ENCODE measurements at regions not wholly inside any gene's neighbourhood (a gene's known extent, or its start where the extent isn't known, plus 50 kb on each side); places are given as distances from the start of the nearest gene placed in this dataset.

DNA sequence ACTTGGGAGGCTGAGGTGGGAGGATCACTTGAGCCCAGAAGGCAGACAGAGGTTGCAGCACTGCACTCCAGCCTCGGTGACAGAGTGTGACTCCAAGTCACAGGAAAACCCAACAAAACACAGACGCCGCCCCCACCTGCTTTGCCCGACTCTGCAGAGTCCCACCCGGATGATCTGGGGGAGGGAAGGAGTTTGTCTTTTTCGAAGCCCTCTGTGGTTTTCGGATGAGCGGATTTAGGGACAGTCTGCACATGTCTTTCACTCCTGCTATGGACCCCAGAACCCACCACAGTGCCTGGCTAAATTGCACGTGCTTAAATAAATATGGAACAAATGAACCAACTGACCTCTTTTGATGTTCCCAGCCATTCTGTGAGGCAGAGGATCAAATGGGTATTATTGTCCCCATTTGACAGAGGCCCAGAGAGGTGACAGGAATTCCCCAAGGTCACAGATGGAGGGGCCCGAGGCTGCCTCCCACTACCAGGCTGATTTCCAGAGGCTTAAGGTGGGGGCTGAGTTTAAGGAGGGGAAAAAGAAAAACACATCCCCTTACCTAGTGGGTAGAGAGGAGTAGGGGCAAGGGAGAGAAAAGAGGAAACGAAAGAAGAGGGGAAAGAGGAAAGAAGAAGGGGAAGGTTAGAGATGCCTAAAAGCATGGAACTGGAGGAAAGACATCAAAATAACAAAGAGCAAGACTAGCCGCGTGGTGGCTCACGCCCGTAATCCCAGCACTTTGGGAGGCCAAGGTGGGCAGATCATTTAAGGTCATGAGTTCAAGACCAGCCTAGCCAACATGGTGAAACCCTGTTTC lies 59.4 kb upstream of the TFRC start:
- Mint-ChIP-seq H3K27ac (ENCODE audit: unreplicated experiment) (peak overlapping the region; percentile 62), H3K9me3 (ENCODE audit: unreplicated experiment) (peaks cover under 1% of the 10 kb centered on the region), H3K36me3 (ENCODE audit: low read depth, unreplicated experiment) (no peaks in the 10 kb centered on the region), H3K27me3 (ENCODE audit: low read depth, unreplicated experiment) (peaks cover 5% of the 10 kb centered on the region), H3K4me1 (ENCODE audit: low read depth, unreplicated experiment) (peaks cover 4% of the 10 kb centered on the region), H3K4me3 (ENCODE audit: unreplicated experiment) (no peak overlapping the region)
- H3K4me2 ChIP-seq (ENCODE audit: low read length), result no peak overlapping the region
- no peak overlapping the region for H3K4me3 ChIP-seq (ENCODE audit: insufficient read depth, low read depth, low read length)
- H4K20me1 ChIP-seq (ENCODE audit: insufficient read depth, low read length), result no peaks in the 10 kb centered on the region
- DNase-seq (ENCODE audit: low read depth) (no peak), FAIRE-seq (no peak)
- no peak overlapping the region for H3K9ac ChIP-seq (ENCODE audit: low read length)
- no peaks in the 10 kb centered on the region for H3K36me3 ChIP-seq (ENCODE audit: insufficient read depth, low read length)
- peaks cover 11% of the 10 kb centered on the region for H3K4me1 ChIP-seq (ENCODE audit: insufficient read depth, low read length)
- H3K79me2 ChIP-seq (ENCODE audit: insufficient read depth, low read length), result no peaks in the 10 kb centered on the region
- H3K27me3 ChIP-seq (ENCODE audit: insufficient read depth, low read length), result no peaks in the 10 kb centered on the region
- H3K9me3 ChIP-seq (ENCODE audit: insufficient read depth, low read depth, low read length), result no peaks in the 10 kb centered on the region
- H2AFZ ChIP-seq (ENCODE audit: low read depth, low read length), result no peak overlapping the region
- no peak overlapping the region for H3K27ac ChIP-seq (ENCODE audit: low read depth, low read length)
- TF ChIP-seq, protein P1, sequence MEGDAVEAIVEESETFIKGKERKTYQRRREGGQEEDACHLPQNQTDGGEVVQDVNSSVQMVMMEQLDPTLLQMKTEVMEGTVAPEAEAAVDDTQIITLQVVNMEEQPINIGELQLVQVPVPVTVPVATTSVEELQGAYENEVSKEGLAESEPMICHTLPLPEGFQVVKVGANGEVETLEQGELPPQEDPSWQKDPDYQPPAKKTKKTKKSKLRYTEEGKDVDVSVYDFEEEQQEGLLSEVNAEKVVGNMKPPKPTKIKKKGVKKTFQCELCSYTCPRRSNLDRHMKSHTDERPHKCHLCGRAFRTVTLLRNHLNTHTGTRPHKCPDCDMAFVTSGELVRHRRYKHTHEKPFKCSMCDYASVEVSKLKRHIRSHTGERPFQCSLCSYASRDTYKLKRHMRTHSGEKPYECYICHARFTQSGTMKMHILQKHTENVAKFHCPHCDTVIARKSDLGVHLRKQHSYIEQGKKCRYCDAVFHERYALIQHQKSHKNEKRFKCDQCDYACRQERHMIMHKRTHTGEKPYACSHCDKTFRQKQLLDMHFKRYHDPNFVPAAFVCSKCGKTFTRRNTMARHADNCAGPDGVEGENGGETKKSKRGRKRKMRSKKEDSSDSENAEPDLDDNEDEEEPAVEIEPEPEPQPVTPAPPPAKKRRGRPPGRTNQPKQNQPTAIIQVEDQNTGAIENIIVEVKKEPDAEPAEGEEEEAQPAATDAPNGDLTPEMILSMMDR (IDR thresholded peaks at IDR 0.05; ENCODE audit: insufficient read depth, low read depth, low read length), result no peak
- no peak for TF ChIP-seq EZH2 (IDR thresholded peaks at IDR 0.05; ENCODE audit: insufficient read depth, low read length)

DNA sequence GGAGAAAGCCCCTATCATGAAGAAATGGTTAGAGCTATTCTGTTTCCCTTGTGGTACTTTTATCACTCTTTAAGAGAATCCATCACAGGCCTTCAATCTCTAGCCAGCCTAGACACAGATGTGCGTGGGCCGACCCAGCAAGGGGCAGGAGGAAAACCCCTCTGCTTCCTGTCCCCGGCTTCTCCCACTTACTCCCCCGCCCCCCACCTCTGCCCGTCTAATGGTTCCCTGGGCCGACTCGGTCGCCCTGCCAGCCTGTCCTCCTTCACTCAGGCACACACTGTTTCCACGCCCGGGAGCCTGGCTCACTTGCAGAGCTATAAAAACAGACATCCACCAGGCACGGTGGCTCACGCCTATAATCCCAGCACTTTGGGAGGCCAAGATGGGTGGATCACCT lies 58.3 kb upstream of the TFRC start:
- Histone ChIP-seq H3K36me3 (ENCODE audit: insufficient read depth, low read length) (no peaks in the 10 kb centered on the region), H4K20me1 (ENCODE audit: insufficient read depth, low read length) (no peaks in the 10 kb centered on the region), H3K9ac (ENCODE audit: low read length) (no peak overlapping the region), H3K4me1 (ENCODE audit: insufficient read depth, low read length) (peaks cover 12% of the 10 kb centered on the region), H3K4me2 (ENCODE audit: low read length) (no peak overlapping the region), H3K27ac (ENCODE audit: low read depth, low read length) (no peak overlapping the region), H3K27me3 (ENCODE audit: insufficient read depth, low read length) (no peaks in the 10 kb centered on the region), H3K9me3 (ENCODE audit: insufficient read depth, low read depth, low read length) (no peaks in the 10 kb centered on the region), H3K4me3 (ENCODE audit: insufficient read depth, low read depth, low read length) (no peak overlapping the region), H3K79me2 (ENCODE audit: insufficient read depth, low read length) (no peaks in the 10 kb centered on the region), H2AFZ (ENCODE audit: low read depth, low read length) (no peak overlapping the region)
- H3K4me1 Mint-ChIP-seq (ENCODE audit: low read depth, unreplicated experiment), result peaks cover 6% of the 10 kb centered on the region
- H3K36me3 Mint-ChIP-seq (ENCODE audit: low read depth, unreplicated experiment), result no peaks in the 10 kb centered on the region
- no peak overlapping the region for H3K27ac Mint-ChIP-seq (ENCODE audit: unreplicated experiment)
- H3K27me3 Mint-ChIP-seq (ENCODE audit: low read depth, unreplicated experiment), result peaks cover 9% of the 10 kb centered on the region
- TF ChIP-seq, protein P1 (IDR thresholded peaks at IDR 0.05; ENCODE audit: insufficient read depth, low read depth, low read length), result no peak
- TF ChIP-seq EZH2 (IDR thresholded peaks at IDR 0.05; ENCODE audit: insufficient read depth, low read length), result no peak
- DNase-seq (ENCODE audit: low read depth), result no peak
- no peak for FAIRE-seq
- no peaks in the 10 kb centered on the region for H3K9me3 Mint-ChIP-seq (ENCODE audit: unreplicated experiment)
- no peak overlapping the region for H3K4me3 Mint-ChIP-seq (ENCODE audit: unreplicated experiment)

DNA sequence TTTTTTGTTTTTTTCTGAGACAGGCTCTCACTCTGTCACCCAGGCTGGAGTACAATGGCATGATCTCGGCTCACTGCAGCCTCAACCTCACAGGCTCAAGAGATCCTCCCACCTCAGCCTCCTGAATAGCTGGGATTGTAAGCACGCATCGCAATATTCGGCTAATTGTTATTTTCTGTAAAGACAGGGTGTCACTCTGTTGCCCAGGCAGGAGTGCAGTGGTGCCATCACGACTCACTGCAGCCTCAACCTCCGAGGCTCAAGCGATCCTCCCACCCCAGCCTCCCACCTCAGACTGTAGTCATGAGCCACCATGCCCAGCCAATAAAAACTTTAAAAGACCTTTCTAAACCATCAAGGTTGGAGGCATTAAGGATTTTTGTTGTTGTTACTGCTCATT lies 57.4 kb upstream of the TFRC start:
- no peaks in the 10 kb centered on the region for H3K79me2 ChIP-seq (ENCODE audit: insufficient read depth, low read length)
- TF ChIP-seq, protein P1 (IDR thresholded peaks at IDR 0.05; ENCODE audit: insufficient read depth, low read depth, low read length), result no peak
- no peak for TF ChIP-seq EZH2 (IDR thresholded peaks at IDR 0.05; ENCODE audit: insufficient read depth, low read length)
- no peak overlapping the region for H2AFZ ChIP-seq (ENCODE audit: low read depth, low read length)
- H3K9ac ChIP-seq (ENCODE audit: low read length), result no peak overlapping the region
- no peak for DNase-seq (ENCODE audit: low read depth)
- no peaks in the 10 kb centered on the region for H4K20me1 ChIP-seq (ENCODE audit: insufficient read depth, low read length)
- no peak overlapping the region for H3K4me2 ChIP-seq (ENCODE audit: low read length)
- no peak overlapping the region for H3K27ac Mint-ChIP-seq (ENCODE audit: unreplicated experiment)
- no peak overlapping the region for H3K4me3 ChIP-seq (ENCODE audit: insufficient read depth, low read depth, low read length)
- peaks cover 7% of the 10 kb centered on the region for H3K4me1 ChIP-seq (ENCODE audit: insufficient read depth, low read length)
- H3K27me3 Mint-ChIP-seq (ENCODE audit: low read depth, unreplicated experiment), result peaks cover 9% of the 10 kb centered on the region
- no peak overlapping the region for H3K4me3 Mint-ChIP-seq (ENCODE audit: unreplicated experiment)
- no peaks in the 10 kb centered on the region for H3K9me3 Mint-ChIP-seq (ENCODE audit: unreplicated experiment)
- H3K36me3 Mint-ChIP-seq (ENCODE audit: low read depth, unreplicated experiment), result no peaks in the 10 kb centered on the region
- no peaks in the 10 kb centered on the region for H3K9me3 ChIP-seq (ENCODE audit: insufficient read depth, low read depth, low read length)
- H3K36me3 ChIP-seq (ENCODE audit: insufficient read depth, low read length), result no peaks in the 10 kb centered on the region
- no peaks in the 10 kb centered on the region for H3K27me3 ChIP-seq (ENCODE audit: insufficient read depth, low read length)
- no peak for FAIRE-seq
- H3K4me1 Mint-ChIP-seq (ENCODE audit: low read depth, unreplicated experiment), result peaks cover 8% of the 10 kb centered on the region
- no peak overlapping the region for H3K27ac ChIP-seq (ENCODE audit: low read depth, low read length)
